ENCODE measurements at regions not wholly inside any gene's neighbourhood (a gene's known extent, or its start where the extent isn't known, plus 50 kb on each side); places are given as distances from the start of the nearest gene placed in this dataset.

DNA sequence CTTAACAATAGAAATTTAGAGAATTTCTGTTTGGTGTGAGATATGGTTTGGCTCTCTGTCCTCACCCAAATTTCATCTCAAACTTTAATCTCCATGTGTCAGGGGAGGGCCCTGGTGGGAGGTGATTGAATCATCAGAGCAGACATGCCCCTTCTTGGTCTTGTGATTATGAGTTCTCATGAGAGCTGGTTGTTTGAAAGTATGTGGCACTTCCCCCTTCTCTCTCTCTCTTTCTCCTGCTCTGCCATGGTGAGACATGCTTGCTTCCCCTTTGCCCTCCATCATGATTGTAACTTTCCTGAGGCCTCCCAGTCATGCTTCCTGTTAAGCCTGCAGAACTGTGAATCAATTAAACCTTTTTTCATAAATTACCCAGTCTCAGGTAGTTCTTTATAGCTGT is 524.7 kb upstream of the ACVR2A start:
- ChIA-PET POLR2A (no interaction called here), CTCF (no interaction called here)
- in situ Hi-C loops (cut with HindIII; ENCODE audit: low pct_unique_long_range_greater_than_20kb, low sequenced_read_pairs) = no loop called here
- no peaks in the 10 kb centered on the region for H3K9me3 ChIP-seq (ENCODE audit: control insufficient read depth, insufficient read depth, low read depth, low read length)
- H3K27ac ChIP-seq (ENCODE audit: low read length) = no peak overlapping the region
- ATAC-seq = no peak
- TF ChIP-seq, protein P1, sequence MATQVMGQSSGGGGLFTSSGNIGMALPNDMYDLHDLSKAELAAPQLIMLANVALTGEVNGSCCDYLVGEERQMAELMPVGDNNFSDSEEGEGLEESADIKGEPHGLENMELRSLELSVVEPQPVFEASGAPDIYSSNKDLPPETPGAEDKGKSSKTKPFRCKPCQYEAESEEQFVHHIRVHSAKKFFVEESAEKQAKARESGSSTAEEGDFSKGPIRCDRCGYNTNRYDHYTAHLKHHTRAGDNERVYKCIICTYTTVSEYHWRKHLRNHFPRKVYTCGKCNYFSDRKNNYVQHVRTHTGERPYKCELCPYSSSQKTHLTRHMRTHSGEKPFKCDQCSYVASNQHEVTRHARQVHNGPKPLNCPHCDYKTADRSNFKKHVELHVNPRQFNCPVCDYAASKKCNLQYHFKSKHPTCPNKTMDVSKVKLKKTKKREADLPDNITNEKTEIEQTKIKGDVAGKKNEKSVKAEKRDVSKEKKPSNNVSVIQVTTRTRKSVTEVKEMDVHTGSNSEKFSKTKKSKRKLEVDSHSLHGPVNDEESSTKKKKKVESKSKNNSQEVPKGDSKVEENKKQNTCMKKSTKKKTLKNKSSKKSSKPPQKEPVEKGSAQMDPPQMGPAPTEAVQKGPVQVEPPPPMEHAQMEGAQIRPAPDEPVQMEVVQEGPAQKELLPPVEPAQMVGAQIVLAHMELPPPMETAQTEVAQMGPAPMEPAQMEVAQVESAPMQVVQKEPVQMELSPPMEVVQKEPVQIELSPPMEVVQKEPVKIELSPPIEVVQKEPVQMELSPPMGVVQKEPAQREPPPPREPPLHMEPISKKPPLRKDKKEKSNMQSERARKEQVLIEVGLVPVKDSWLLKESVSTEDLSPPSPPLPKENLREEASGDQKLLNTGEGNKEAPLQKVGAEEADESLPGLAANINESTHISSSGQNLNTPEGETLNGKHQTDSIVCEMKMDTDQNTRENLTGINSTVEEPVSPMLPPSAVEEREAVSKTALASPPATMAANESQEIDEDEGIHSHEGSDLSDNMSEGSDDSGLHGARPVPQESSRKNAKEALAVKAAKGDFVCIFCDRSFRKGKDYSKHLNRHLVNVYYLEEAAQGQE (IDR thresholded peaks at IDR 0.05; ENCODE audit: insufficient read depth in 1 of 2, low read depth in 2 of 2, low read length in 1 of 2) = no peak
- TF ChIP-seq POLR2AphosphoS5 (IDR thresholded peaks at IDR 0.05; ENCODE audit: low read depth, low read length) = no peak
- TF ChIP-seq, protein P2, sequence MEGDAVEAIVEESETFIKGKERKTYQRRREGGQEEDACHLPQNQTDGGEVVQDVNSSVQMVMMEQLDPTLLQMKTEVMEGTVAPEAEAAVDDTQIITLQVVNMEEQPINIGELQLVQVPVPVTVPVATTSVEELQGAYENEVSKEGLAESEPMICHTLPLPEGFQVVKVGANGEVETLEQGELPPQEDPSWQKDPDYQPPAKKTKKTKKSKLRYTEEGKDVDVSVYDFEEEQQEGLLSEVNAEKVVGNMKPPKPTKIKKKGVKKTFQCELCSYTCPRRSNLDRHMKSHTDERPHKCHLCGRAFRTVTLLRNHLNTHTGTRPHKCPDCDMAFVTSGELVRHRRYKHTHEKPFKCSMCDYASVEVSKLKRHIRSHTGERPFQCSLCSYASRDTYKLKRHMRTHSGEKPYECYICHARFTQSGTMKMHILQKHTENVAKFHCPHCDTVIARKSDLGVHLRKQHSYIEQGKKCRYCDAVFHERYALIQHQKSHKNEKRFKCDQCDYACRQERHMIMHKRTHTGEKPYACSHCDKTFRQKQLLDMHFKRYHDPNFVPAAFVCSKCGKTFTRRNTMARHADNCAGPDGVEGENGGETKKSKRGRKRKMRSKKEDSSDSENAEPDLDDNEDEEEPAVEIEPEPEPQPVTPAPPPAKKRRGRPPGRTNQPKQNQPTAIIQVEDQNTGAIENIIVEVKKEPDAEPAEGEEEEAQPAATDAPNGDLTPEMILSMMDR (IDR thresholded peaks at IDR 0.05) = no peak
- no peak for TF ChIP-seq TCF7L2 (IDR thresholded peaks at IDR 0.05; ENCODE audit: low read depth, low read length)
- DNase-seq (ENCODE audit: low read depth, low spot score) = no peak
- H3K36me3 ChIP-seq (ENCODE audit: control insufficient read depth, insufficient read depth, low read length) = no peaks in the 10 kb centered on the region
- no peaks in the 10 kb centered on the region for H3K27me3 ChIP-seq (ENCODE audit: control insufficient read depth, insufficient read depth, low read length)
- intact Hi-C loops (cut with micrococcal nuclease; ENCODE audit: unreplicated experiment) = no loop called here
- H3K4me3 ChIP-seq (ENCODE audit: low read depth in 2 of 2, low read length in 2 of 2) = no peak overlapping the region
- no peaks in the 10 kb centered on the region for H3K4me1 ChIP-seq (ENCODE audit: control insufficient read depth, insufficient read depth, low read length)
- BruUV-seq (replicated peaks) = no TSS peak

DNA sequence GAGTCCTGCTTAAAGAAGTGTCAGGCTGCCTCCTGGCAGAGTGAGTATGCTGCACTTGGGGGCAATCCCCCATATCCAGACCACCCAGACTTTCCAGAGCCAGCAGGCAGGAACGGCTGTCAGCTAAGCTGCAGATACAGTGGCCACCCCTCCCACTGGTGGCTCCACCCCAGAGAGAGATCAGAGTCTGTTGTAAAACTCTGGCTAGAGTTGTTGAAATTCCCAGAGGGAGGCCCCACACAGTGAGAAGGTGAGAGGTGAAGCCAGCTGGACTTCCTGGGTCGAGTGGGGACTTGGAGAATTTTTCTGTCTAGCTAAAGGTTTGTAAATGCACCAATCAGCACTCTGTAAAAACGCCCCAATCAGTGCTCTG is 533.8 kb upstream of the ACVR2A start:
- ChIA-PET CTCF (no interaction called here), POLR2A (no interaction called here)
- Histone ChIP-seq H3K36me3 (ENCODE audit: control insufficient read depth, insufficient read depth, low read length) (no peaks in the 10 kb centered on the region), H3K9me3 (ENCODE audit: control insufficient read depth, insufficient read depth, low read depth, low read length) (no peaks in the 10 kb centered on the region), H3K4me3 (ENCODE audit: low read depth in 2 of 2, low read length in 2 of 2) (no peak overlapping the region), H3K27me3 (ENCODE audit: control insufficient read depth, insufficient read depth, low read length) (no peaks in the 10 kb centered on the region), H3K27ac (ENCODE audit: low read length) (no peak overlapping the region), H3K4me1 (ENCODE audit: control insufficient read depth, insufficient read depth, low read length) (no peaks in the 10 kb centered on the region)
- DNase-seq (ENCODE audit: low read depth, low spot score) (no peak), ATAC-seq (no peak)
- BruUV-seq (replicated peaks) = no TSS peak
- intact Hi-C loops (cut with micrococcal nuclease; ENCODE audit: unreplicated experiment) = no loop called here
- no peak for TF ChIP-seq SIN3A (IDR thresholded peaks at IDR 0.05; ENCODE audit: borderline replicate concordance, insufficient read depth, low read depth, low read length)
- in situ Hi-C loops (cut with HindIII; ENCODE audit: low pct_unique_long_range_greater_than_20kb, low sequenced_read_pairs) = no loop called here

DNA sequence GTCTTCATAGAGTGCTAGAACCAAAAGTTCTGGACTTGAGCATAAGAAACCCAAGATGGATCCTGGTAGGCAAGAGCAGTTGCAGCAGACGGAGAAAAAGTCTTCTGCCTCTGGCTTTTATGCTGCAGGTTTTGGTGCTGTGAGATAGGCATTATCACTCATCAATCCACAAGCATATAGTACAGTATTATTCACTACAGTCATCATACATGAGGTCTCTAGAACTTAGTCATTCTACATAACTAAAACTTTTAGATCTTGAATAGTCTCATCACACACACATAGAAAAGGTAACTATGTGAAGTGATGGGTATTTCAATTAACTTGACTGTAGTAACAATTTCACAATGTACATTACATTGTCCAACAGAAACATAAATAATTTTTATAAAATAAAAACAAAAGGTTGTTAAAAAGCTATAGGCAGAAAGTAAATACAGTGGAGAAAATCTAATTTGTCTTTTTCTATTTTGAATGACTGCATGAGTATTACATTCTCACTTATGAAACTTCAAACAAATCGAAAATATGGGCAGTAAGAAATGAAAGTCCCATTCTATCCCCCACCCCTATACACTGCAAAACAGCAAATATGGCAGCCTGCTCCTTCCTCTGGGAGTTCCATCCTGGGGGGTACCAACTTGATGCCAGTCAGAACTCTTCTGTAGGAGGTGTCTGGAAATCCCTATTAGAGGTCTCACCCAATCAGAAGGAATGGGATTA is 534.3 kb upstream of the ACVR2A start:
- BruUV-seq (replicated peaks) = no TSS peak
- ATAC-seq (no peak), DNase-seq (ENCODE audit: low read depth, low spot score) (no peak)
- ChIA-PET CTCF (no interaction called here), POLR2A (no interaction called here)
- no peak overlapping the region for H3K4me3 ChIP-seq (ENCODE audit: low read depth in 2 of 2, low read length in 2 of 2)
- no peaks in the 10 kb centered on the region for H3K4me1 ChIP-seq (ENCODE audit: control insufficient read depth, insufficient read depth, low read length)
- H3K9me3 ChIP-seq (ENCODE audit: control insufficient read depth, insufficient read depth, low read depth, low read length) = no peaks in the 10 kb centered on the region
- in situ Hi-C loops (cut with HindIII; ENCODE audit: low pct_unique_long_range_greater_than_20kb, low sequenced_read_pairs) (no loop called here), intact Hi-C loops (cut with micrococcal nuclease; ENCODE audit: unreplicated experiment) (no loop called here)
- no peaks in the 10 kb centered on the region for H3K27me3 ChIP-seq (ENCODE audit: control insufficient read depth, insufficient read depth, low read length)
- TF ChIP-seq POLR2AphosphoS5 (IDR thresholded peaks at IDR 0.05; ENCODE audit: low read depth, low read length) = no peak
- TF ChIP-seq, protein P1 (IDR thresholded peaks at IDR 0.05; ENCODE audit: insufficient read depth in 1 of 2, low read depth in 2 of 2, low read length in 1 of 2) = no peak
- TF ChIP-seq, protein P2 (IDR thresholded peaks at IDR 0.05) = no peak
- no peak for TF ChIP-seq SIN3A (IDR thresholded peaks at IDR 0.05; ENCODE audit: borderline replicate concordance, insufficient read depth, low read depth, low read length)
- TF ChIP-seq TCF7L2 (IDR thresholded peaks at IDR 0.05; ENCODE audit: low read depth, low read length) = no peak
- H3K27ac ChIP-seq (ENCODE audit: low read length) = no peak overlapping the region
- no peaks in the 10 kb centered on the region for H3K36me3 ChIP-seq (ENCODE audit: control insufficient read depth, insufficient read depth, low read length)
